ENCODE measurements at regions not wholly inside any gene's neighbourhood (a gene's known extent, or its start where the extent isn't known, plus 50 kb on each side); places are given as distances from the start of the nearest gene placed in this dataset.
"Not testable (repeated sequence)": the region's sequence is repeated elsewhere in the genome, so short reads cannot be mapped to it uniquely, and the experiment has no call there.

DNA sequence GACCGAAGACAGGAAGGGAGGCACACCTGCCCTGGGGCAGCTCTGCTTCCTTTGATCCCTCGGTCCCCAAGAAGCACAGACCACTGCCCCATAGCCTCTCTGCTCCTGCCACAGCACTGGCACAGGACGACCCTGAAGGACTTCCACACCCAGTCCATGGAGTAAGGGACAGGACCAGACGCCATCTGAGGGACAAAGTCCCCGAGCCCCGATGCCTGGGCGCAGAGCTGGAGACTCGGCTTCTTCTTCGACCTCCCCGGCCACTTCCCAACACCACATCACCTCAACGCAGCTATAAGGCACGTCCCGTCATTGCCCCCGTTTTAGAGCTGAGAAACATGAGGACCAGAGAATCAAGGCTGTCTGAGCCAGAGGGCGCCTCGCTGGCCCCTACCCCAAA lies 310.5 kb downstream of the BRD1 start:
- TF ChIP-seq, protein P1, sequence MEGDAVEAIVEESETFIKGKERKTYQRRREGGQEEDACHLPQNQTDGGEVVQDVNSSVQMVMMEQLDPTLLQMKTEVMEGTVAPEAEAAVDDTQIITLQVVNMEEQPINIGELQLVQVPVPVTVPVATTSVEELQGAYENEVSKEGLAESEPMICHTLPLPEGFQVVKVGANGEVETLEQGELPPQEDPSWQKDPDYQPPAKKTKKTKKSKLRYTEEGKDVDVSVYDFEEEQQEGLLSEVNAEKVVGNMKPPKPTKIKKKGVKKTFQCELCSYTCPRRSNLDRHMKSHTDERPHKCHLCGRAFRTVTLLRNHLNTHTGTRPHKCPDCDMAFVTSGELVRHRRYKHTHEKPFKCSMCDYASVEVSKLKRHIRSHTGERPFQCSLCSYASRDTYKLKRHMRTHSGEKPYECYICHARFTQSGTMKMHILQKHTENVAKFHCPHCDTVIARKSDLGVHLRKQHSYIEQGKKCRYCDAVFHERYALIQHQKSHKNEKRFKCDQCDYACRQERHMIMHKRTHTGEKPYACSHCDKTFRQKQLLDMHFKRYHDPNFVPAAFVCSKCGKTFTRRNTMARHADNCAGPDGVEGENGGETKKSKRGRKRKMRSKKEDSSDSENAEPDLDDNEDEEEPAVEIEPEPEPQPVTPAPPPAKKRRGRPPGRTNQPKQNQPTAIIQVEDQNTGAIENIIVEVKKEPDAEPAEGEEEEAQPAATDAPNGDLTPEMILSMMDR (IDR thresholded peaks at IDR 0.05; ENCODE audit: control insufficient read depth, insufficient read depth, low read depth, low read length, missing control alignments): no peak
- H3K4me3 ChIP-seq (ENCODE audit: control insufficient read depth, low read depth, low read length): no peak overlapping the region
- DNase-seq (ENCODE audit: low read depth): no peak

DNA sequence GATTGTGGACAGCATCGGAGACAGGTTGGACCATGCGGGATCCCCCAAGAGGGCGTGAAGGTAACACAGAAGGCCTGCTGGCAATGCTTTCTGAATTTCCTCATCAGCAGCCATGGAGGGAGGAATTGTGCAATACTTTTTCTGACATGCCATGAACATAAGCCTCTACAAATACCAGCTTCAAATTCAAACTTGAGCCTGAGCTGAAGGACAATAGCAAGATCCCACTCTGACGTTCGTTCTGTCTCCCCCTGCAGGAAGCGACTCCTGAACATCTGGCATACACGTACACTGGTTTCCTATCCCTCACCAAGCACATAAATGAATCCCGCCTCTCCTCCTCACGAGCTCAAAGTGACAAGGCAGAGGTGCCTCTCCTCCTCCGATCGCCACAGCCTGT lies 312.2 kb downstream of the BRD1 start:
- DNase-seq (ENCODE audit: low read depth): no peak
- H3K4me3 ChIP-seq (ENCODE audit: control insufficient read depth, low read depth, low read length): no peak overlapping the region
- TF ChIP-seq, protein P1 (IDR thresholded peaks at IDR 0.05; ENCODE audit: control insufficient read depth, insufficient read depth, low read depth, low read length, missing control alignments): no peak

GRCh38 chr22:49514641-49515040 lies 313.0 kb downstream of the BRD1 start:
- TF ChIP-seq, protein P1 (IDR thresholded peaks at IDR 0.05; ENCODE audit: control insufficient read depth, insufficient read depth, low read depth, low read length, missing control alignments): no peak
- H3K4me3 ChIP-seq (ENCODE audit: control insufficient read depth, low read depth, low read length): no peak overlapping the region
- DNase-seq (ENCODE audit: low read depth): no peak

- no peak for DNase-seq (ENCODE audit: low read depth)
- TF ChIP-seq, protein P1 (IDR thresholded peaks at IDR 0.05; ENCODE audit: control insufficient read depth, insufficient read depth, low read depth, low read length, missing control alignments): no peak
- no peak overlapping the region for H3K4me3 ChIP-seq (ENCODE audit: control insufficient read depth, low read depth, low read length)
Measured at GRCh38 chr22:49514211-49514610, 313.5 kb downstream of the BRD1 start.

DNA sequence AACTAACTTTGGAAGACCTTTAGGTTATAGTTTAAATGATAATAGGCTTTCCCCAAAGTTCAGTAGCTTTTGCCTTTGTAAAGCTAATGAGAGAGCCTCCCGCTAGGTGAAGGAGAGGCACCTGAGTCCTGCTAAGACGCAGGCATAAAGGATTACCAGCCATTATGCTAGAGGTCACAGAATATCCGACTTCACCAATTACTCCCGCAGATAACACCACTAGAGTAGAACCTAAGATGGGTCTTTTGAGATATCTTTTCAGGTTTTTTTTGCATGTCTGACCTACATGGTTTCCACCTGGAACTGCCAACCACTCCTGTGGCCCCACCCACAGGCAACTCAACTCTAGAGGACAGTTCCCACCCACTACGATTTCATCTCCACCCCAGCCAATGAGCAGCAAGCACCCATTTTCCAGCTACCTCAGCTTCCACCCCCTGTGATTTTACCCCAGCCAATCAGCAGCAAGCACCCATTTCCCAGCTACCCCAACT lies 314.3 kb downstream of the BRD1 start:
- H3K4me3 ChIP-seq (ENCODE audit: control insufficient read depth, low read depth, low read length): no peak overlapping the region
- no peak for DNase-seq (ENCODE audit: low read depth)
- TF ChIP-seq, protein P1 (IDR thresholded peaks at IDR 0.05; ENCODE audit: control insufficient read depth, insufficient read depth, low read depth, low read length, missing control alignments): no peak

DNA sequence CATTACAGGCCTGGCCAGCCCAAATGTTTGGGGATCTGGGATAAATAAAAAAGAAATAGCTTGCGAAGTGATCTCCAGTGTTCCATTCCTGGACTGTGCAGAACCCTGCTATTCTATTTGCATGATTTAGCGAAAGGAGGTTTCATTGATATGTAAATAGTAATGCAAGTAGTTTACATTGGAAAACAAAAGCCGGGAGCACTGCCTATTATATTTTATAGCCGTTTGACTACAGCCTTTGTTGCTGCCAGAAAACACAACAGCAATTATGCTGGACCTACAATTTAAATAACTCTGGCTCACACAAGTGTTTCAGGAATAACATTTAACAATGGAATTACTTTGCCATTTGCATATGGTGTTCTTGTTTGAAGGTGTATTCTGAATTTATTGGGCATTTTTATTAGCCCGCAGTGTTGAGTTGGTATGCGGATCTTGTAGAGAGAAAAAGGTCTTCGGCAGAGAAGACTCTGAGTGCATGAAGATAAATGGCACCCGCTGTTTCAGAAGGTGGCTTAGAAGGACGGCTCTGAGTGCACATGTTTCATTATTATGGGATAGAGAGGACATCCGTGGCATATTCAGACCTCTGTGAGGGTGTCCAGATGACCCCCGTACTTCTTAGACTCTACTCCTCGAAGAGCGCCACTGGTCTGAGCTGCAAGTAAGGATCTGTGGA lies 315.0 kb downstream of the BRD1 start:
- TF ChIP-seq, protein P1 (IDR thresholded peaks at IDR 0.05; ENCODE audit: control insufficient read depth, insufficient read depth, low read depth, low read length, missing control alignments): no peak
- DNase-seq (ENCODE audit: low read depth): no peak
- H3K4me3 ChIP-seq (ENCODE audit: control insufficient read depth, low read depth, low read length): no peak overlapping the region

DNA sequence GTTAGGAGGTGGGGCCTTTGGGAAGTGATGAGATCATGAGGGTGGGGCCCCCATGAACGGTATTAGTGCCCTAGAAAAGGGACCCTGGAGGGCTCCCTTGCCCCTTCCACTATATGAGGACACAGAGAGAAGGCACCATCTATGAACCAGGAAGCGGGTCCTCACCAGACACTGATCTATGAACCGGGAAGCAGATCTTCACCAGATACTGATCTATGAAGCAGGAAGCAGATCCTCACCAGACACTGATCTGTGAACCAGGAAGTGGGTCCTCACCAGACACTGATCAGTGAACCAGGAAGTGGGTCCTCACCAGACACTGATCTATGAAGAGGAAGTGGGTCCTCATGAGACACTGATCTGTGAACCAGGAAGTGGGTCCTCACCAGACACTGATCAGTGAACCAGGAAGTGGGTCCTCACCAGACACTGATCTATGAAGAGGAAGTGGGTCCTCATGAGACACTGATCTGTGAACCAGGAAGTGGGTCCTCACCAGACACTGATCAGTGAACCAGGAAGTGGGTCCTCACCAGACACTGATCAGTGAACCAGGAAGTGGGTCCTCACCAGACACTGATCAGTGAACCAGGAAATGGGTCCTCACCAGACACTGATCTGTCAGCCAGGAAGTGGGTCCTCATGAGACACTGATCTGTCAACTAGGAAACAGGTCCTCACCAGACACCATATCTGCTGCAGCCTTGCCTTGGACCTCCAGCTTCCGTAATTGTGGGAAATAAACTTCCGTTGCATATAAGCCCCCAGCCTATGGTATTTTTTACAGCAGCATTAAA lies 316.1 kb downstream of the BRD1 start:
- not testable (repeated sequence) for H3K4me3 ChIP-seq (ENCODE audit: control insufficient read depth, low read depth, low read length); DNase-seq (ENCODE audit: low read depth)

All from AG09309 (cell line).